NCI-H2227 treated with DMSO at 0.1 percent for 48 hours (cell line): ENCODE measurements at regions not wholly inside any gene's neighbourhood (a gene's known extent, or its start where the extent isn't known, plus 50 kb on each side); places are given as distances from the start of the nearest gene placed in this dataset.
"Not testable (repeated sequence)": the region's sequence is repeated elsewhere in the genome, so short reads cannot be mapped to it uniquely, and the experiment has no call there.

Experiments used
- DNase-seq: peaks from one replicate; lab custom pipeline; 2025; lab: John Stamatoyannopoulos, UW

DNA sequence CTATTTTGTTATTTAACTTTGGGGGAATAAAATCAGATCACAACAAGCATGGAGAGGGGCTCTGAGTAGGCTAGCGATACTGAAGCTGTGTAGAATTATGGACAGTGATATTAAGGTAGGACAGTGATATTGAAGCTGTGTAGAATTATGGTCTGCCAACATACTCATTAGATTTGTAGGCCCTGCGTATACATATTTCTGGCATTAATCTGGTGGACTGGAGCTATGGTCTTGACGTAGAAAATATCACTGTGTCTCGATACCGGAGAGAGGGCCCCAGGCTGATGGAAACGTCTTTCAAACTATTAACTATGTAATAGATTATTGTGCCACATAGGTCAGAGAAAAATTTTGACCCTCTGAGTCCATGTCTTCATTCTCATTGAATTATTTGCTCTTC is 511.4 kb downstream of the ADCYAP1 start:
- DNase-seq: no peak

DNA sequence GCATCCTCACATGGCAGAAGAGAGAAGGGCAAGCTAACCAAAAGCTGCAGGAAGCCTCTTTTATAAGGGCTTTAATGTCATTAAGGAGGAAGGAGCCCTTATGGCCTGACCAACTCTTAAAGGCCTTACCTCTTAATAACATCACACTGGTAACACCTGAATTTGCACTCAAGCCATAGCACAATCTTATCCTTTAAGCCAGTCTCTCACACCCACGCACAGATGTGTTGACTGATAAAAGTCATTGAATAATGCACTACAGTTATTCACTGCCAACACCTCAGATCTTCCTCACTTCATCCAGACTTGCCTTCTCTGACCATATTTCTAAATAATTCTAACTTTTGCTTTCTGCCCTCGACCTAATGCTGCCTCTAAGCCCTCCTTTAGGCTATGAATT is 516.8 kb downstream of the ADCYAP1 start:
- no peak for DNase-seq

DNA sequence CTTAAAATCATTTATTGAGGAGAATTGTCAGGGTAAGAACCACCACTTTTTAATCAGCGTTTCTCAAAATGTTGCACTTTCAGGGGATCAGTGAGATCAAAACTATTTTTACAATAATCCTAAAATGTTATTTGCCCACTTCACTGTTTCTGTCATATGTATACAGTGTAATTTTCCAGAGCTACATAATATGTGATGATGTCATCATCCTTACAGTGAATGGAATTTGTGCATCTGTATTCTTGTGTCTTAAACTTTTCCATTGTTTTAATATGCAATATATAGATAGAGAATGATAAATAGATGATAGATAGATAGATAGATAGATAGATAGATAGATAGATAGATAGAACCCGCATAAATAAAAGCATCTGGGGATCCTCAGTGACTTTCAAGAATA is 518.0 kb downstream of the ADCYAP1 start:
- no peak for DNase-seq

DNA sequence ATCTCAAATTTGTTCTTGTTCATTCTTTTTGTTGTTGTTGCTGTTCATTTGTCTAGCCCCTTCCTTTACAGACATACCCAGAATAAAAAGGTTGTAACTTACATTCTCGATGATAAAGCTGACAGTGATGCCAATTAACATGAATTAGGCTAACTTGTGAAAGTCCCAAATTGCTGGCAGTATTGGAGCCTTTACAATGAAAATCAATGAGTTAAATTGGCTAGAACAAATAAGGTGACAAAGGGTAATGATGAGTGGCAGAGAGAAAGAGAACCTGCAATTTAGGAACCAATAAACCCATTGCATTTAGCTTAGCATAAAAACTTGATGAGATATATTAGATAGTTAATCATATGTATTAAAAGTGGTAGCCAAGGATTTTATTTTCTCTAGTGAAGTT is 521.0 kb downstream of the ADCYAP1 start:
- DNase-seq: no peak

DNA sequence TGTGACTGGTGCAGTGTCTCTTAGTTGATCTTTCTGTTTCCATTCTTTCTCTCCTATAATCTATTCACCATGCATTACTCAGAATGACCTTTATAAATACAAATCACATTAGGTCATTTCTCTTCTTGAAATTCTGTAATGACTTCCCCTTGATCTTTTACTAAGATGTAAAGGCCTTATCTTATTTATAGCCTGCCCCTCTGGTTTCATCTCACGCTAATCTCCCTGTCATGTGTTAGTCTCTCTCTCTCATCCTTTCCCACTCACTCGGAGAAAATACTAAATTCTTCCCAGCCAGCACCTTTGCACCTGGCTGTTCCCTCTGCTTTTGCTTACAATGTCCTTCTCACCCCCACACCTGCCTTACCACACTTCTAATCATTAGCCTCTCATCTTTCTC is 530.8 kb downstream of the ADCYAP1 start:
- no peak for DNase-seq

DNA sequence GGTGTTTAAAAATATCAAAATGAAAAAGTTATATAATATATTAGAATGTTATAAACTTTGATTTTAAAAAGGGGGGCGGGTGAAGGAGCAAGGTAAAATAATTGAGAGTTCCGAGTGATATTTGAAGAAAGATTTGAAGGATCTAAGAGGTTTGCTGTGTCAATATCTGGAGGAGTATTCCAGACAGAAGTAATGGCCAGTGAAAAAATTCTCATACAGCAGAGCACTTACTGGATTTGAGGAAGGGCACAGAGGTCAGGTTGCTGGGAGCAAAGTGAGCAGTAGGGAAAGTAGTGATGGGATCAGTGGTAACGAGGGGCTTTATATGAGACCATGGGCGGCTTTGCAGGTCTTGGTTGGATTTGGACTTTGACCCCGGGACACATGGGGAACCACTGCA is 531.5 kb downstream of the ADCYAP1 start:
- DNase-seq: no peak

DNA sequence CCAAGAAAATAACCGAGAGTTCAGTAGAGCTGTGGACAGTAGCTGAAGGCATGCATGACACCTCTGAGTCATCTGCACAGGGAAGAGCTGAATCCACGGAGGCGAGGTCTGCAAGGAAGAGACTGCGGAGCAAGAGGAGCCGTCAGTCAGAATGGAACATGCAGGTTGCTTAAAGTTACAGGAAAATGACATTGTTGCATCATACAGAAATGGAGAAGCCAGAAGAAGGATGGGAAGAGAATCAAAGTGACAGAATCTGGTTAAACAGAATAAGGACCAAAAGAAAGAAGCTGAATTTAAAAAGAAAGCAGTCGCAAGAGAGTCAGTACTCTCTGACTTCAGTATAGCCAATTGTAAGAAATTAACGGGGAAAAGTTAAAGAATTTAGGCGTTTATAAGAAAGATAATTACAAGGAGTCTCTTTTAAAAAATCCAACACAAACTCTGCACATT is 533.8 kb downstream of the ADCYAP1 start:
- no peak for DNase-seq

DNA sequence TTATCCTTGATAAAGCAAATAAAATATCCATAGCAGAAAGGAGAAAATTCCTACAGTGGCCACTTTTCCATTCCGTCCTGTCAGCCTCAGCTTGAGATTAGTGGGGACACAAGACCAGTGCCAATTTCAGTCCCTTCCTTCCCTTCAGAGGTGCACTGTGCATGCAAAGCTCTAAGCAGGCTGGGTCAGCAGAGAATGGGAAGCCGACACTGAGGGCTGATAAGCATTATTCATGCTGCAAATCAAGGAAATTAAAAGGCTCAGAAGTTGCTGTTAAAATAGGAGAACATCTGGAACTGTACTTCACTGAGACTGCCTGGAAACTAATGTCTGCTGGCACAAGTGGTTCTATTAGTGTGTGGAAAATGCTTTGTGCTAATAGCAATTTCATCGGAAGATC is 534.3 kb downstream of the ADCYAP1 start:
- DNase-seq: no peak

DNA sequence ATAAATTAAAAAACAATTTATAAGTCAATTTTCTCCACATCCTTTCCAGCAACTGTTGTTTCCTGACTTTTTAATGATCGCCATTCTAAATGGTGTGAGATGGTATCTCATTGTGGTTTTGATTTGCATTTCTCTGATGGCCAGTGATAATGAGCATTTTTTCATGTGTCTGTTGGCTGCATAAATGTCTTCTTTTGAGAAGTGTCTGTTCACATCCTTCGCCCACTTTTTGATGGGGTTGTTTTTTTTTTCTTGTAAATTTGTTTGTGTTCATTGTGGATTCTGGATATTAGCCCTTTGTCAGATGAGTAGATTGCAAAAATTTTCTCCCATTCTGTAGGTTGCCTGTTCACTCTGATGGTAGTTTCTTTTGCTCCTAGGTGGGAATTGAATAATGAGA is 539.4 kb downstream of the ADCYAP1 start:
- not testable (repeated sequence) for DNase-seq

DNA sequence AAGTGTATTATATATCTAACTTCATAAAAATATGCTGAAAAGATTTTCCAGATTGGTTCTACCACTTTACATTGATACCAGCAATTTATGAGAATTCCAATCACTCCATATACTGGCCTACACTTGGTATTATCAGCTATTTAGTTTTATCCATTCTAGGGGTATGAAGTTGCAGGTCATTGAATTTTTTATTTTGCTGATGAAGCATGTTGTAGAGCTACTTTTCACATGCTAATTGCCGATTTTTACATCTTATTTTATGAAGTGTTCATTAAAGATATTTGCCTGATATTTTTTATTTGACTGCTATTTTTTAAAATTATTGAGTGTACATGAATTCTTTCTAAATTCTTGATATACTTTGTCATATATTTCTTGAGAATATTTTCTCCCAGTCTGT is 542.1 kb downstream of the ADCYAP1 start:
- DNase-seq: no peak

DNA sequence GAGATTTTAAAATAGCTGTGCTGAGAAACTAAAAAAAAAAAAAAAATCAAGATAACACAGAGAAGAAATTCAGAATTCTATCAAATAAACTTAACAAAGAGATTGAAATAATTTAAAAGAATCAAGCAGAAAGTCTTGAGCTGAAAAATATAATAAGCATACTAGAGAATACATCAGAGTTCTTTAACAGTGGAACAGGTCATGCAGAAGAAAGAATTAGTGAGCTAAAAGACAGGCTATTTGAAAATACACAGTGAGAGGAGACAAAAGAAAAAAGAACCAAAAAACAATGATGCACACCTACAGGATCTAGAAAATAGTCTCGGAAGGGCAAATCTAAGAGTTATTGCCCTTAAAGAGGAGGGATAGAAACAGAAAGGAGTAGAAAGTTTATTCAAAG is 548.1 kb downstream of the ADCYAP1 start:
- no peak for DNase-seq

DNA sequence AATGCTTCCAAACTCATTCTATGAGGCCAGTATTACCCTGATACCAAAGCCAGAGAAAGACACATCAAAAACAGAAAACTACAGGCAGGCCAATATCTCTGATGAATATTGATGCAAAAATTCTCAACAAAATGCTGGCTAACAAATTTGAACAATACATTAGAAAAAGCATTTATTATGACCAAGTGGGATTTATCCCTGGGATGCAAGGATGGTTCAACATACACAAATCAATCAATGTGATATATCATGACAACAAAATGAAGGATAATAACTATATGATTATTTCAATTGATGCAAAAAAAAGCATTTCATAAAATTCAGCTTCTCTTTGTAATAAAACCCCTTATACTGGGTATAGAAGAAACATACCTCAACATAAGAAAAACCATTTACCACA is 550.9 kb downstream of the ADCYAP1 start:
- DNase-seq: no peak

DNA sequence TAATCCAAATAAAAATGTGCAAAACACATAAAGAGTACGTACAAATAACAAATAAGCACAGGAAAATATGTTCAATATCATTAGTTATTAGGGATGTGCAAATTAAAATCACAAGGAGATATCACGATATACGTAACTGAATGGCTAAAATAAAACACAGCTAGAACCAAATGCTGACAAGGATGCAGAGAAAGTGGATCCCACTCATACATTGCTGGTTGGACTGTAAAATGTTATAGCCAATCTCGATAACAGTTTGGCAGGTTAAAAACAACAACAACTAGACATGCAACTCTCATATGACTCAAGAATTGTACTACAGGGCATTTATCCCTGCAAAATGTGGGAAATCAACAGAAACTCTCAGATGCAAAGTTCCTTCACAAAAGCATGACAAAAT is 553.9 kb downstream of the ADCYAP1 start:
- no peak for DNase-seq

DNA sequence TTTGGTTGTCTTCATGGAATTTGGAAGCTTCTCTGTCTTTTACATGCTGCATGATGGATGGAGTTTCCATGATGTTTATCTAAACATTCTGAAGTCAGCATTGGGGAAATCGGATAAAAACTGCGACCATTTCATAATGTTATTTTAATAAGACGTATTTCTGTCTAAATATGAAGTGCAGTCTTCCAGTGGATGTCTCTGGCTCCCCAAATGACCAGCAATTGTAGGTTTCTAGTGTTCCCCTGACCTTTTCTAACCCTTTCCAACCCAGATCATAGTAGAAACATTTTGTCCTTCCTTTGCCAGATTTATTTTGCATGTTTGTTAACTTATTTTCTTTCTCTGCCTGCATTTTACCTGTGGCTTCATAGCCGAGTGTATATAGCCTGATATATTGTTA is 559.3 kb downstream of the ADCYAP1 start:
- no peak for DNase-seq

DNA sequence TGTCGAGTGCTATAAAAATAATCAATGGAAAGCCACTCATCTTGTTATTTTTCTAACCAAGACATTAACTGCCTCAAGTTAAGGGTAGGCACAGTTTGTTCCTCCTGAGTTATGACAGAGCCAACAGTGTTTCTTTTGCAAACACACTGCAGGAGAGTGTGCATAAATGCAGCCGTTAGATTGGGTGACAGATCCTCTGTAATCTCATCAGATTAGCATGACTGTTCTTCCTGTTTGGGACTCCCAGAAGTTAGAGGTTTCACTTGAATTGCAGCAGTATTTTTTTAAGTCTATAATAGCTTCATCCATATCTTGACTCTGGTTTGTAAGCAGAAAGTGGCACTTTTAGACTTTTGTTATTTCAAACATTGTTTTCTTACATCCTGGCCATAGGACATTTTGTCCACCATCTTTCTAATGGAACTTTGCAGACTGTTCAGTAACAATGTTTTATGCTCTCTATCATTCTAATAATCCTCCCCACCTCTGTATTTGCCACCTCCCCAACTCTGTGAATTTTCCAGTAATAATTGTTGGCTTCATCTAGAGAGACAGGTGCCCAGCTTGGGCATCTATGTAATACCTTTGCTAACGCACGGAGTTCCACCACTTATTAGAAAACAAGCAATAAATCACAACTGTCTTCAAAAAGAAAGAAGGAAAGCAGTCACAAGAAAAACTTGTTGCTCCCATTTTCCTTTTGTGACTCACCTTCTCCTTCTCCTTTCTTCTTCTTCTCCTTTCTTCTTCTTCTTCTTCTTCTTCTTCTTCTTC is 560.0 kb downstream of the ADCYAP1 start:
- DNase-seq: no peak

DNA sequence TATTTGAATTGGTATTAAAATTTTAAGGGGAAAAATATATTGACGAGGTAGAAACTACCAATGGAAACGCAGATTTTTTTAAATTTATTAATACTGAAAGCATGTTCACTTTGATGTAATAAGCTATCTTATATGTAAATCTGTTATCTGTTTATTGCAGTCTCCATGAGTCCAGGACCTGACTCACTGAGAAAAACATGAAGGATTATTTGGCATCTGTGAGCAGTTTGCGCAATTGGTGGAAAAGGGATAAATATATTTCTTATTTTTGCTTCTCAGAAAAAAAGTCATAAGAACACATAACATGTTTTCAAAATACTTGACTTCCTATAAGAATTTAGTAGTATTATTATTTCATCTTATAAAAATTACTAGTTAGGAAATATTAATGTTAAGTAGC is 561.4 kb downstream of the ADCYAP1 start:
- no peak for DNase-seq

DNA sequence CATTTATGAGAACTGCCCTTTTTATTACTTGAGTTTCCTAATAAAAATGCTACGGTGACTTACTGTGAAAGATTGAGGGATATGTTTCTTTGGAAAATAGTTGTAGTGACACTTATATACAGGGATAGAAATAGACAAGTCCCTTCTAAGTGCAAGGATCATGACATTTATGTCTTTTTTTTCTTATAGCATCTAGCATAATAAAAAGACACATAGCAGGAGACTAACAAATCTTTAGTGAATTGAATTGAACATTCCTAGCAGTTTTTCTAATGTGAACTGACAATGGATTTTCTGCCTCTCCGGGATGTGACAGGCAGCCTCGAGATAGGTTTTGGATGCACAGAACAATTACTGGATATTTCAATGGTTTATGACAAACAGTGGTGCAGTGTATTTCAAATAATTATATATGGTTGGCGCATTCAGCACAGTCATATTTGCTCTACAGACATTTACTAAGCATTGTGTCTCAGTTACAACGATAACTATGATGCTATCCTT is 562.8 kb downstream of the ADCYAP1 start:
- DNase-seq: no peak

DNA sequence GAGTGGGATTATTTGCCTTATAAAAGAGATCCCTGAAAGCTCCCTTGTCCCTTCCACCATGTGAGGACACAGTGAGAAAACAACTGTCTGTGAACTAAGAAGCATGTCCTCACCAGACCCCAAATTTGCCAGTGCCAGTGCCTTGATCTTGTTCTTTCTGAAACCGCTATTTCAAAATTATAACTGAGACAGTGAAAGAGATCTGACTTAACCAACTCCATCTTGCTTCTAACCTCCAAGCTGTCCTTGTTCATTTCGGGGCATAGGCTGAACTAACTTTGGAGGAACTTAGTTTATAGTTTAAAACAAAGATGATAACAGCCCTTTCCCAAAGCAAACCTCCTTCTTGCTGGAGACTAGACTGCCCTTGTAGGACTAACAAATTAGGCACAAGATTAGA is 563.9 kb downstream of the ADCYAP1 start:
- no peak for DNase-seq

DNA sequence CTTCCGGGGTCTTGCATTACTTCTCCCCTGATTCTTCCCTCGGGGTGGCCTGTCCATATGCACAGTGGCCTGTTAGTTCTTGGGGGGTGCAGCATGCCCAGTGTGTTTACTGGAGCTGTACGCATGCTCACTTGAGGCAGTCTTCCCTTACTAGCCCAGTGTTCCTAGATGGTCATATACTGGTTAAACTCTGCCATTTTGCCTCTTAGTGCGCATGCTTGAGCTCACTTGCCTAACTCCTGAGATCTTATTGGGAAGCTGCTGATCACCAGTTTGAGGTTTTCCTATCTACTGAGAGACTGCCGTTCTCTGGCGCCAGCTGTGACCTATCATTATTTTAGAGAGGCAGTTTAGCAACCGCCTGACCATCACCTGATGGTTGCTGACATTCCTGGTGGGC is 571.2 kb downstream of the ADCYAP1 start:
- DNase-seq: no peak

DNA sequence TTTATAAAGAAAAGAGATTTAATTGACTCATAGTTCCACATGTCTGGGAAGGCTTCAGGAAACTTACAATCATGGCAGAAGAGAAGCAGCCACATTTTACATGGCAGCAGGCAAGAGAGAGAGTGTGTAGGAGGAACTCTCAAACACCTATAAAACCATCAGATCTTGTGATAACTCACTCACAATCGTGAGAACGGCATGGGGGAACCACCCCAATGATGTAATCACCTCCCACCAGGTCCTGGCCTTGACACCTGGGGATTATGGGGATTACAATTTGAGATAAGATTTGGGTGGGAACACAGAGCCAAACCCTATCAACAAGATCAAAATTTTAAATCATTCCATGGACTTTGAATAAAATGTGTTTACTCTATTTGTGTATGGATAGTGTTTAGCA is 575.6 kb downstream of the ADCYAP1 start:
- no peak for DNase-seq

DNA sequence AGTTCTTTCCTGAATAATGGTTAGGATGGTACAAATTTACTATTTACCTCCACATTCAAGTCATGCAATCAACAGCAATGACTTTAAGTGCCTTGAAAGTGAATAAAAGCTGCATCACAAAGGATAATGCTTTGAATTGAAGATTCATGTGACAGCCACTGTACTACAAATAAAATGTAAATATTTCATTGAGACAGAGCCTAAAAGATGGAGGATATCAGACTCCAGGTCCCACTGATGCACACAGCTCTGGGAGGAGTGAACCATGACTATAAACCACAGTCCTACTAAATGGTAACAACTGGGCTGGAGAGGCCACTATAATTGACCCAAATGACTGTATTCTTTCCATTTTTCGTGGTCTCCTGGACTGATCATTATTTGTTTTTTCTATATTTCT is 576.9 kb downstream of the ADCYAP1 start:
- DNase-seq: no peak

DNA sequence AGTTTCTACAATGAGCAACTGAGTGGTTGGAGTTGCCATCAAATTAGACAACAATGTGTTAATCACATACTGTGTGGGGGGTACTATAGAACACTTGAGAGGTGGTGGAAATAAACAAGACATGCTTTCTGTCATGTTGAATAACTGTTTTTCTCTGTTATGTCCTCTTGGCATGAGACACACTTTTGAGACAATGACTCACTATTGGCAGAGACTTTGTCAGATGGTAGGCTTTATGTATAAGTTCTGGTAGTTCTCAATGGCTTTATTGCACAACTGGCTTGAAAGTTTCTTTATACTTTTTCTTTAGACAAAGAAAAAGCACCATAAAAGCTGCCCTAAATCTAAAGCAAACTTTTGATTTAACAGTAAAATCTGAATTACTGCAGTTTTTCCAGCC is 578.7 kb downstream of the ADCYAP1 start:
- no peak for DNase-seq

DNA sequence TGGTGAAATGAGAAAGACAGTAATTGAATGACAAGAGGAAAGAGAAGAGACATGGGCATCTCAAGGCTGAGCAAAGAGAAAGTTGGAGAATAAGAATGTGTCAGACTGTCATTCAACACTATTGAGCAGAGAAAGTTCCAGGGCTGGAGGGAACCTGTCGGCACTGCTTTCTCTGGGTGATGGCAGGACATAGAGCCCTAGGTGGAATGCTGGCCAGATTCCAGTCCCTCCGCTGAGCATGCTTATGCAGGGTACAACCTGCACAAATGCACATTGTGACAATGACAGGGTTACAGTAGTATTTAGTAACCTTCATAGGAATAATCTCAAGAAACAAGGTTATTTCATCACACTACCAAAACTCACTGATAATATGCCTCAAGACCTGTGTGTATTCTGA is 582.8 kb downstream of the ADCYAP1 start:
- no peak for DNase-seq

DNA sequence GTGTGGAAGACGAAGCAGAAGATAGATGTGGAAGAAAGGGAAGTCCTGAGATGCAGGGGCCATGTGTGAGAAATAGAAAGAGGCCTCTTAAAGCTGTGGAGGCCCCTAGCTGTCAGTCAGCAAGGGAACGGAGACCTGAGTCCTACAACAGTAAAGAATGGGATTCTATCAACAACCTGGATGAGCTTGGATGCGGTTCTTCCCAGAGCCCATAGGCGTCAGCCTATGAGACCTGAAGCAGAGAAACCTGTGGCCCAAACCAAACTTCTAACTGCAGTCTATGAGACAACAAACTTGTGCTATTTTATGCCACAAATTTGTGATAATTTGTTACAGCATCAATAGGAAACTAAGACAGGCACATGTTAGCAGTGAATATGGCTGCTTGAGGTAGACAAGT is 583.7 kb downstream of the ADCYAP1 start:
- DNase-seq: no peak
